ENCODE measurements at regions not wholly inside any gene's neighbourhood (a gene's known extent, or its start where the extent isn't known, plus 50 kb on each side); places are given as distances from the start of the nearest gene placed in this dataset.

DNA sequence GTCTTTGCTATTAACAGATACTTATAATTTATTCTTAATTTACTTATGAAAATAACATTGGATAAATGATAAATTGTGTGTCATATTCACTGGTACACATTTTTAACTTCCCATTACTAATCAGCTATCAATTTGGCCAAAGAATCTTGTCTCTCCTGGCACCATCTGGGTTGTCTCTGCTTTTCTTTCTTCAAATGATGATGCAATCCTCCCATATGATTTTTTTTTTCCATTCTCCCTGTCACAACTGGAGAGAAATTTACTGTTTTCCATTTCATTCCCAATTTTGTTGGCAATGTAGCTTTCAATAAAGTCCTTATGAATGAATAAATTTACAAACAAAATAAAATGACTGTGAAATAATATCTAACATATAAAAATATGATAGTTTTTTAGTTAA lies 743.7 kb upstream of the EPHA6 start:
- DNase-seq: no peak

DNA sequence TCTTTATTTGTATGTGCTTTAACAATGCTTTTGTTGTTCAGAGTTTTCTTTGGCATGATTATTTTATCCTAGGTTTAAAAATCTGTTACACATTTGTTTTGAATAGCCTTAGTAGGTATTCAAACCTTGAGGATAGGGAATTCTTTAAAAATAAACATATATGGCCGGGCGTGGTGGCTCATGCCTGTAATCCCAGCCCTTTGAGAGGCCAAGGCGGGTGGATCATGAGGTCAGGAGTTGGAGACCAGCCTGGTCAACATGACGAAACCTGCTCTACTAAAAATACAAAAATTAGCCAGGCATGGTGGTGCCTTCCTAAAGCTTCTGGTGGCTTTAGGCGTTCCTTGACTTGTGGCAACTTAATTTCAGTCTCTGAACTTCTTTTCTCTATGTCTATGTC lies 743.3 kb upstream of the EPHA6 start:
- DNase-seq: no peak

DNA sequence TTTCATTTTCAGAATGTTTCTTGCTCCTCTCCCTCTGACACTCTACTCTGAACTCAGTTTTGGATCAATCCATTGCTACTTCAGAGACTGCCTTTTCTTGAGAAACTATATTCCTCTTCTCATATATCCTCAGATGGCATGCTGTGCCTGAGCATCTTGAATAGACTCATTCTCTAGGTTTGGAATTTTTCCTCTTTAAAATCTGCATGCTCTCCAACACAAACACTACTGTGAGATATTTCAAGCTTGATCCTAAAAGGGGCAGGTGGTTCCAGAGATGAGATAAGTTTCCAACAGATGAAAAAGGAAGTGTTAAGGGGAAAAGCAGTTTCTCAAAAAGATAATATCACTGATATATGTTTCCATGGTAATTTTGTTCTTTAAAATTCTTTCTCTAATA lies 742.2 kb upstream of the EPHA6 start:
- DNase-seq: no peak

DNA sequence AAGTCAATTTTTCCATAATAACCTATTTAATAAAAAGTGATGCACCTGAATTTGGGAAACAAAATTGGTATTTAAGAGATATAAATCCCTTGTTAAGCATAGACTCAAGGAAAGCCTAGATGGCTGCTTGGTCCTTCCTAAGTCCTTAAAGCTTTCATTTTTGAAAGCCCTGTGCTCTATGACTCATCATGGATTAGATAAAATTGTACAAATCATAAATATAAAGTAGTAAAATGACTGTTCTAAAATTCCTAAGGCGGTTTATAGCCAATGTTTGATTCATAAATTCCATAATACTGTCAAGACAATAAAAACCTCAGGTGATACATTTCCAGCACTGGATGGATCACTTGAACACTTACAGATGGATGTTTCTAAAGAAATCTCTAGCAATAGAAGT lies 730.8 kb upstream of the EPHA6 start:
- DNase-seq: no peak

DNA sequence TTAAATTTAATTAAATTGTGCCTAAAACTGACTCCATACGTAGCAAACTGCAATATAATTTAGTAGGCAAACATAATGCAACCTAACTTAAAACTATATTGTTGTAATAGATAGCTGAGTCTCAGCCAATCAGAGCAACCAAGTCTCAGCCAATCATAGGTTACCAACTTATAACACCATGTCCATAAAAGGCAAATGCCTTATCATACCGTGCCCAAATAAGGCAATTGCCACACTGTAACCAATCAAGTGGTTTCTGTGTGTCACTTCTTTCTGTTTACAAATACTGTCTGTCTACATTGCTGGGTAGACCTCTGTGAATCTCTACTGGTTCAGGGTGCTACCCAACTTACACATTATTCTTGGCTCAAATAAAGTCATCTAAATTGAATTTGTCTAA lies 728.4 kb upstream of the EPHA6 start:
- no peak for DNase-seq

DNA sequence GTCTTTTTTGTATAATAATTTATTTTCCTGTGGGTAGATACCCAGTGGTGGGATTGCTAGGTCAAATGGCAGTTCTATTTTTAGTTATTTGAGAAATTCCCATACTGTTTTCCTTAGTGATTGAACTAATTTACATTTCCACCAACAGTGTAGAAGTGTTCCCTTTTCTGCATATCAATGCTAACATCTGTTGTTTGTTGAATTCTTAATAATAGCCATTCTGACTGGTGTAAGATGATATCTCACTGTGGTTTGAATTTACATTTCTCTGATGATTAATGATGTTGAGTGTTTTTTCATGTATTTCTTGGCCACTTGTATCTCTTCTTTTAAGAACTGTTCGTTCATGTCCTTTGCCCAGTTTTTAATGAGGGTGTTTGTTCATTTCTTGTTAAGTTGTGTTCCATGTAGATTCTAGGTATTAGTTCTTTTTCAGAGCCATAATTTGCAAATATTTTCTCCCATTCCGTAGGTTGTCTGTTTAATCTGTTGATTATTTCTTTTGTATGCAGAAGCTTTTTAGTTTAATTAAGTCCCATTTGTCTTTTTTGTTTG lies 713.3 kb upstream of the EPHA6 start:
- no peak for DNase-seq

DNA sequence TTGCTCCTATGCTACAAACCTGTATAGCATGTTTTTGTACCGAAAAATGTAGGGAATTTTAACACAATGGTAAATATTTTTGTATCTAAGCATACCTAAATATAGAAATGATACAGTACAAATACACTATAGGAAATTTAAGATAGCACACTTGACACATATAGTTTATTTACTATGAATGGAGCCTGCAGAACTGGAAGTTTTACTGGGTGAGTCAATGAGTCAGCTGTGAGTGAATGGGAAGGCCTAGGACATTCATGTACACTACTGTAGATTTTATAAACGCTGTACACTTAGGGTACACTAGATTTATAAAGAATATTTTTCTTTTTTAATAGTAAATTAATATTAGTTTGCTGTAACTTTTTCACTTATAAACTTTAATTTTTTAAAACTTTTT lies 707.7 kb upstream of the EPHA6 start:
- DNase-seq: no peak

Data from stimulated activated CD4-positive, alpha-beta T cell treated with anti-CD3 and anti-CD28 coated beads, Interleukin-1b, Interleukin-23, amount 100 ng/mL, for 48 hours (primary cell).